ENCODE measurements at regions not wholly inside any gene's neighbourhood (a gene's known extent, or its start where the extent isn't known, plus 50 kb on each side); places are given as distances from the start of the nearest gene placed in this dataset.
A peak's percentile ranks its signal among the peaks of the same experiment; 100 is the strongest.

DNA sequence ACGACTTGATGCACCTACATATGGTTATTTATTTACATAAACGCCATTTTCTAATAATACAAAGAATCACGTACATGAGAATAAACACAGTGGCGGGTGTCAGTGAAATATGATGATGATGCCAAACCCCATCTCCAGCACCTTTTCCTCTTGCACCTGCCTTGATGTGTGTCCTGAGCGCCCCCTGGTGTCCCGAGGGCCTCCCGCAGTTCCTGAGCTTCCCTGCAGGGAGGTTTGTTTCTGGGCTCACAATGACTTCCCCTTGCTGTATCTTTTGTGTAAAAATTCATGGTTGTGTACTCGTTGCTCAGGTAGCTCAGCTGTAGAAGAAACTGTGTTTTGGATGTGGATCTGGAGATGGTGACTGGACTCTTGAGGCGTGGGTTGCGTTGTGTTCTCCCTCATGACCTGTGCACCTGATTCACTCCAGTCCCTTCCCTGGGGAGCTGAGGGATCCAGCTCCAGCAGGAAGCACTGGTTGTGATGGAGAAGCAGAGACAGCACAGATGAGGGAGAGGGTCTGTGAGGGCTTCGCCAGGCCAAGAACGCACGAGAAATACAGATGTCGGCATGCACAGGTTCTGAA is 1037.8 kb downstream of the TMEM121 start:
- peaks cover 54 to 81% of the 10 kb centered on the region in 2 experiments for H3K9me3 ChIP-seq (ENCODE audit: insufficient read depth in 2 of 2, low read depth in 1 of 2, low read length in 1 of 2)
- H3K56ac ChIP-seq (replicated peaks; ENCODE audit: insufficient read length, low read depth, low read length), result no peak overlapping the region
- H2AK5ac ChIP-seq (ENCODE audit: low read depth, low read length), result no peak overlapping the region
- H3K27ac ChIP-seq (ENCODE audit: low read depth, low read length), result no peak overlapping the region
- no peaks in the 10 kb centered on the region for H3K79me2 ChIP-seq (ENCODE audit: control insufficient read depth in 1 of 2, insufficient read depth in 2 of 2, low read length in 2 of 2)
- no peaks in the 10 kb centered on the region for H3K23me2 ChIP-seq (ENCODE audit: low read depth, low read length)
- no peak overlapping the region for H3K4me2 ChIP-seq (ENCODE audit: insufficient read depth in 1 of 2, low read depth in 2 of 2, low read length in 2 of 2)
- no peak overlapping the region for H4K8ac ChIP-seq (ENCODE audit: extremely low read depth, insufficient read depth, low read length)
- CTCF ChIA-PET (ENCODE audit: partially characterized antibody), result interaction anchor here (0.9 to 1.5 kb wide), 4 partner anchors 25 to 319 kb away, joined by 3 to 5 read pairs (median 3); no protein-coding TSS in a partner anchor
- no peak overlapping the region for H3K18ac ChIP-seq (ENCODE audit: extremely low read depth, low read length)
- H2BK15ac ChIP-seq (ENCODE audit: low read length), result no peak overlapping the region
- POLR2A ChIA-PET (ENCODE audit: partially characterized antibody), result no interaction called here
- no peak overlapping the region for H3K4me3 ChIP-seq (ENCODE audit: extremely low read depth in 1 of 4, insufficient read depth in 2 of 4, low read depth in 3 of 4, low read length in 4 of 4)
- H4K20me1 ChIP-seq (replicated peaks in 1 of 2; ENCODE audit: control insufficient read depth in 1 of 2, insufficient read depth in 2 of 2, low read length in 2 of 2), result no peaks in the 10 kb centered on the region
- H3K23ac ChIP-seq (ENCODE audit: insufficient read length), result no peak overlapping the region
- no peaks in the 10 kb centered on the region for H3K79me1 ChIP-seq (ENCODE audit: low read depth, low read length)
- no peak overlapping the region for H4K91ac ChIP-seq (replicated peaks; ENCODE audit: insufficient read length, low read length)
- FAIRE-seq (no peak), DNase-seq (ENCODE audit: low read depth in 1 of 2, low spot score in 2 of 2) (peak in 1 of 2 experiments; percentile 49)
- no peak overlapping the region for H3K4ac ChIP-seq (replicated peaks; ENCODE audit: insufficient read length, low read depth, low read length)
- H2BK120ac ChIP-seq (replicated peaks; ENCODE audit: low read depth, low read length), result no peak overlapping the region
- H2BK20ac ChIP-seq (ENCODE audit: low read length), result no peak overlapping the region
- H3K14ac ChIP-seq (ENCODE audit: insufficient read length), result no peak overlapping the region
- no peak overlapping the region for H2BK12ac ChIP-seq (ENCODE audit: low read depth, low read length)
- peaks cover 0 to 2% (median 0%) of the 10 kb centered on the region in 4 experiments; a peak in 1 of 8 replicates for H3K36me3 ChIP-seq (ENCODE audit: control insufficient read depth in 2 of 4, insufficient read depth in 4 of 4, low read length in 3 of 4)
- no peak overlapping the region for H4K5ac ChIP-seq (ENCODE audit: insufficient read length, low read depth, low read length)
- H2BK5ac ChIP-seq (ENCODE audit: low read depth, low read length), result no peak overlapping the region
- no peaks in the 10 kb centered on the region for H3K27me3 ChIP-seq (replicated peaks in 1 of 4; ENCODE audit: control insufficient read depth in 3 of 4, extremely low read depth in 1 of 4, insufficient read depth in 3 of 4, low read length in 3 of 4)
- no peak overlapping the region for H3K9ac ChIP-seq (replicated peaks in 1 of 4; ENCODE audit: extremely low read depth in 1 of 4, low read depth in 3 of 4, low read length in 3 of 4)
- 86% methylated on average over 14 of the region's 14 CpGs; no CpG with 5 or more reads in 1 of the 2 experiments for WGBS, 2 experiments (ENCODE audit: extremely low coverage in 1 of 2, insufficient coverage in 1 of 2, insufficient read length in 1 of 2, insufficient replicate concordance in 2 of 2, low coverage in 1 of 2, low lambda C conversion rate in 2 of 2, missing lambda C conversion rate in 1 of 2)
- TF ChIP-seq RAD21 (IDR thresholded peaks at IDR 0.05 in 1 of 2, conservative IDR thresholded peaks at IDR 0.05 in 1 of 2; ENCODE audit: low read depth in 2 of 2, low read length in 2 of 2) (peak; percentile 21 to 34; a peak in 2 of 4 replicates), SIN3A (conservative IDR thresholded peaks at IDR 0.05 in 1 of 2, IDR thresholded peaks at IDR 0.05 in 1 of 2; ENCODE audit: low read depth in 1 of 2, low read length in 2 of 2) (no peak), YY1 (IDR thresholded peaks at IDR 0.05; ENCODE audit: low read depth, low read length) (no peak), JUN (IDR thresholded peaks at IDR 0.05; ENCODE audit: low read depth, low read length) (no peak)
- TF ChIP-seq, protein P1, sequence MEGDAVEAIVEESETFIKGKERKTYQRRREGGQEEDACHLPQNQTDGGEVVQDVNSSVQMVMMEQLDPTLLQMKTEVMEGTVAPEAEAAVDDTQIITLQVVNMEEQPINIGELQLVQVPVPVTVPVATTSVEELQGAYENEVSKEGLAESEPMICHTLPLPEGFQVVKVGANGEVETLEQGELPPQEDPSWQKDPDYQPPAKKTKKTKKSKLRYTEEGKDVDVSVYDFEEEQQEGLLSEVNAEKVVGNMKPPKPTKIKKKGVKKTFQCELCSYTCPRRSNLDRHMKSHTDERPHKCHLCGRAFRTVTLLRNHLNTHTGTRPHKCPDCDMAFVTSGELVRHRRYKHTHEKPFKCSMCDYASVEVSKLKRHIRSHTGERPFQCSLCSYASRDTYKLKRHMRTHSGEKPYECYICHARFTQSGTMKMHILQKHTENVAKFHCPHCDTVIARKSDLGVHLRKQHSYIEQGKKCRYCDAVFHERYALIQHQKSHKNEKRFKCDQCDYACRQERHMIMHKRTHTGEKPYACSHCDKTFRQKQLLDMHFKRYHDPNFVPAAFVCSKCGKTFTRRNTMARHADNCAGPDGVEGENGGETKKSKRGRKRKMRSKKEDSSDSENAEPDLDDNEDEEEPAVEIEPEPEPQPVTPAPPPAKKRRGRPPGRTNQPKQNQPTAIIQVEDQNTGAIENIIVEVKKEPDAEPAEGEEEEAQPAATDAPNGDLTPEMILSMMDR (IDR thresholded peaks at IDR 0.05; ENCODE audit: control extremely low read depth in 1 of 3, insufficient read depth in 1 of 3, low read depth in 1 of 3, low read length in 3 of 3), result peak; percentile 44 to 58 (median 45)
- no peak overlapping the region for H2AFZ ChIP-seq (ENCODE audit: low read length)
- H3K4me1 ChIP-seq (replicated peaks in 1 of 4; ENCODE audit: control insufficient read depth in 3 of 4, insufficient read depth in 4 of 4, low read length in 3 of 4), result no peaks in the 10 kb centered on the region

Data from H1 (cell line).